HG02642 (cell line): ENCODE measurements at regions not wholly inside any gene's neighbourhood (a gene's known extent, or its start where the extent isn't known, plus 50 kb on each side); places are given as distances from the start of the nearest gene placed in this dataset.

ENCODE experiments used
- ATAC-seq: cut with Tn5 transposase; IDR thresholded peaks from one replicate; pipeline ENCODE4 v1.9.1; 2021; ENCODE audit warnings: mild to moderate bottlenecking; ENCODE audit not compliant: unreplicated experiment, poor library complexity

- no peak for ATAC-seq
Observed at GRCh38 chr1:173128742-173129141, 78.0 kb upstream of the TNFSF18 start.

- no peak for ATAC-seq
Observed at GRCh38 chr1:173127369-173128307, 76.9 kb upstream of the TNFSF18 start.

GRCh38 chr1:173126421-173126820, 75.7 kb upstream of the TNFSF18 start:
- ATAC-seq, result no peak

- ATAC-seq, result peak; percentile 65
Observed at GRCh38 chr1:173122958-173123852, 72.5 kb upstream of the TNFSF18 start.

- no peak for ATAC-seq
Observed at GRCh38 chr1:173122344-173122935, 71.7 kb upstream of the TNFSF18 start.

- ATAC-seq, result no peak
Observed at GRCh38 chr1:173118404-173118803, 67.7 kb upstream of the TNFSF18 start.

GRCh38 chr1:173117761-173118160, 67.0 kb upstream of the TNFSF18 start:
- ATAC-seq, result no peak

- no peak for ATAC-seq
Observed at GRCh38 chr1:173117108-173117633, 66.4 kb upstream of the TNFSF18 start.

GRCh38 chr1:173114346-173114745, 63.6 kb upstream of the TNFSF18 start:
- no peak for ATAC-seq

- no peak for ATAC-seq
Observed at GRCh38 chr1:173113015-173113741, 62.4 kb upstream of the TNFSF18 start.

GRCh38 chr1:173112129-173112528, 61.4 kb upstream of the TNFSF18 start:
- ATAC-seq, result peak; percentile 96

GRCh38 chr1:173107696-173108095, 57.0 kb upstream of the TNFSF18 start:
- ATAC-seq, result no peak

GRCh38 chr1:173103006-173103405, 52.3 kb upstream of the TNFSF18 start:
- ATAC-seq, result no peak

- no peak for ATAC-seq
Observed at GRCh38 chr1:173101589-173101988, 50.8 kb upstream of the TNFSF18 start.

- ATAC-seq, result no peak
Observed at GRCh38 chr1:173100476-173101107, 49.9 kb upstream of the TNFSF18 start.
